ENCODE measurements at regions not wholly inside any gene's neighbourhood (a gene's known extent, or its start where the extent isn't known, plus 50 kb on each side); places are given as distances from the start of the nearest gene placed in this dataset.

DNA sequence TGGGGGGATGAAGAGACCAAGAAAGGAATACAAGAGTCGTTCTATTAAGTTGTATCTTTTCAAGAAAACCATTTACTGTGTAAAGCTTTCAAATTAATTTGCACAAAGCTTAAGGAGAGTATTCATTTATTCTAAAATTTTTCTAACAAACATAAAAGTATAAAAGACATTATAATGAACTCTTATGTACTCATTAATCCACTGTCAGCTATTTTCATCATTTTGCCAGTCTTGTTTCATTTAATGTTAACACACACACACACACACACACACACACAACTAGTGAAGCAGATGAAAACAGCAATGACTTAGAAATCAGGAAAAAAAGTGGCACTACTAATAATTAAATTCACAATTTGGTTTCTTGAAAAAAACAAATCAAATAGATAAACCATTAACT, 176.7 kb downstream of the TLE1 start:
- ChIA-PET POLR2A (no interaction called here), CTCF (ENCODE audit: low intra/inter-chr PET ratio) (no interaction called here)
- no TSS peak for BruUV-seq (replicated peaks)
- Histone ChIP-seq H3K9me1 (ENCODE audit: control insufficient read depth, insufficient read depth, low read length) (no peaks in the 10 kb centered on the region), H3K27ac (ENCODE audit: extremely low read depth, low read depth, low read length) (no peak overlapping the region), H2AFZ (ENCODE audit: low read depth, low read length) (no peak overlapping the region), H3K9me3 (replicated peaks; ENCODE audit: control insufficient read depth, insufficient read depth, low read depth, low read length) (no peaks in the 10 kb centered on the region), H3K79me2 (ENCODE audit: control insufficient read depth, insufficient read depth, low read length) (no peaks in the 10 kb centered on the region), H3K4me1 (replicated peaks in 1 of 2; ENCODE audit: control insufficient read depth in 2 of 2, insufficient read depth in 2 of 2, low read length in 2 of 2) (no peaks in the 10 kb centered on the region), H3K36me3 (ENCODE audit: control insufficient read depth, insufficient read depth, low read length) (no peaks in the 10 kb centered on the region), H3K4me2 (ENCODE audit: insufficient read depth, low read length) (no peak overlapping the region), H3K27me3 (ENCODE audit: control insufficient read depth in 2 of 2, insufficient read depth in 2 of 2, low read length in 2 of 2) (no peaks in the 10 kb centered on the region), H3K4me3 (no peak overlapping the region), H3K9ac (ENCODE audit: insufficient read depth in 1 of 2, low read depth in 2 of 2, low read length in 2 of 2) (no peak overlapping the region), H4K20me1 (replicated peaks; ENCODE audit: control insufficient read depth, insufficient read depth, low read length) (no peaks in the 10 kb centered on the region)
- in situ Hi-C loops (cut with MboI): no loop called here
- DNase-seq (ENCODE audit: extremely low read depth in 1 of 4, low spot score in 3 of 4) (no peak), ATAC-seq (no peak), FAIRE-seq (no peak)
- intact Hi-C loops (cut with micrococcal nuclease): no loop called here
- WGBS (ENCODE audit: insufficient coverage, low coverage, missing lambda C conversion rate): 0% methylated on average over 1 of the region's 1 CpG
- TF ChIP-seq CHD2 (IDR thresholded peaks at IDR 0.05; ENCODE audit: low read depth, low read length) (no peak), EGR1 (conservative IDR thresholded peaks at IDR 0.05) (no peak), TCF3 (CRISPR knock-in tag; IDR thresholded peaks at IDR 0.05) (no peak), E2F6 (IDR thresholded peaks at IDR 0.05; ENCODE audit: borderline replicate concordance in 1 of 2, extremely low read depth in 1 of 2, insufficient read depth in 1 of 2, insufficient read length in 1 of 2, low read depth in 1 of 2, low read length in 1 of 2, poor library complexity in 1 of 2, severe bottlenecking in 1 of 2) (no peak), TEAD1 (CRISPR knock-in tag; IDR thresholded peaks at IDR 0.05) (no peak), CHCHD3 (CRISPR knock-in tag; IDR thresholded peaks at IDR 0.05) (no peak), SPI1 (IDR thresholded peaks at IDR 0.05; ENCODE audit: borderline replicate concordance, low read depth, low read length) (no peak), BCL6 (CRISPR knock-in tag; IDR thresholded peaks at IDR 0.05) (no peak), NCOA6 (IDR thresholded peaks at IDR 0.05) (no peak), TRIM24 (IDR thresholded peaks at IDR 0.05) (no peak), ZC3H8 (IDR thresholded peaks at IDR 0.05) (no peak), NR3C1 (CRISPR knock-in tag; IDR thresholded peaks at IDR 0.05) (no peak), RERE (CRISPR knock-in tag; IDR thresholded peaks at IDR 0.05; ENCODE audit: borderline replicate concordance) (no peak), HCFC1 (IDR thresholded peaks at IDR 0.05; ENCODE audit: low read depth, low read length) (no peak), ZBTB17 (CRISPR knock-in tag; IDR thresholded peaks at IDR 0.05) (no peak)
- TF ChIP-seq, protein P1, sequence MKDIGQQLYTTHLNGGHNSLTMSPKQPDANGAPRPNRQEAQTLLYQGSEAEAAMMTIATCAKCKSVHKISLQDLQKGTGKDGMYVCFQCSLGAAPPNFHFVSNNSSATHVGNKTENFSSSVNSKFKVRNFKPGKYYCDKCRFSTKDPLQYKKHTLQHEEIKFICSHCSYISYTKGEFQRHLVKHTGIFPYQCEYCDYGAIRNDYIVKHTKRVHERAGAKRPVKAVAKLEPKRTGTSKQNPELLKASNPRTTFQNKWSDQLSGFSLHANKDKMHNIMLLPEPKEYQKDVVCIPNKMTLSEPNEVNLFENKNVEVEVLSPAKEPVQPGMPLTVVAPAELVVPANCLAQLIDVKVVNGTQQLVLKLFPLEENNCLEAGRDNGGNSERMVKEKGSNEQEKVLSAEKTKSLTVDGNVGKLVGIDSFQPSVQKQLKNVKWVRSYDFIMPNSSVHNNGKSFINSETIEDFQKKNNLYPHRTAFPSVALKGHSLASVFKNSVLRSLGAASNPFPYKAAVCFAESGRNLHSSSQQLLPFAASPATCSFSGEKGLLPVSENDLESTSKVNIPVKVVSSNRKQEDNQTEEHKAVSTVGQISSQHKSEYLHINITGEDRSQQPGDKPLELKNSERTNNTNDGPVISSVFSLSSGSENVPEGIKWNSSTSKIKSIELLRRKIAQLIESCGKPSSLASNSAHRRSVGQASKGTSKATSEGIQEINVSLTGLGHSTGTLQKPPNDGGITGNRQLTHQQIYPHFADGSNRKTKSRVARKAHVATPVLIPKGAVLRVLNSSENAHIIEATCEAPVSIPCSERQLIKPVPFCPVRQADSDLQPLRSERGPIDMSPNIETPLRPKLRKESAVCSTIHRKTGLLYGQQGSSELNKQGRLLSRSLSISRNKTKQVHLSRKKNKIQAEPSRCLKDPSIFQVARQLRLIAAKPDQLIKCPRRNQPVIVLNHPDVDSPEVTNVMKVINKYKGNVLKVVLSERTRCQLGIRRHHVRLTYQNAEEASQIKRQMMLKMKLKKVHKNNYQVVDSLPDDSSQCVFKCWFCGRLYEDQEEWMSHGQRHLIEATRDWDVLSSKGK (CRISPR knock-in tag; IDR thresholded peaks at IDR 0.05): no peak
